ENCODE measurements at regions not wholly inside any gene's neighbourhood (a gene's known extent, or its start where the extent isn't known, plus 50 kb on each side); places are given as distances from the start of the nearest gene placed in this dataset.

GRCh38 chr2:144161061-144161460, 358.9 kb downstream of the ZEB2 start:
- Histone ChIP-seq H3K4me1 (ENCODE audit: control insufficient read depth in 4 of 4, insufficient read depth in 4 of 4, low read length in 3 of 4) (peaks cover 0 to 2% (median 0%) of the 10 kb centered on the region in 4 donors), H3K4me3 (ENCODE audit: low read depth in 1 of 3, low read length in 3 of 3) (no peak overlapping the region), H3K9me3 (ENCODE audit: control insufficient read depth in 4 of 4, low read length in 3 of 4) (no peaks in the 10 kb centered on the region), H3K27ac (ENCODE audit: low read depth in 1 of 2, low read length in 2 of 2) (no peak overlapping the region), H3K27me3 (ENCODE audit: control insufficient read depth in 4 of 4, insufficient read depth in 4 of 4, low read length in 3 of 4) (no peaks in the 10 kb centered on the region), H3K9ac (ENCODE audit: low read depth in 1 of 2, low read length in 2 of 2) (no peak overlapping the region), H3K36me3 (ENCODE audit: control insufficient read depth in 4 of 4, insufficient read depth in 3 of 4, low read depth in 1 of 4, low read length in 3 of 4) (no peaks in the 10 kb centered on the region)
- DNase-seq (ENCODE audit: low spot score) = no peak
- no peak for TF ChIP-seq NR2F2 (IDR thresholded peaks at IDR 0.05)
- WGBS = 93% methylated on average over 3 of the region's 3 CpGs

DNA sequence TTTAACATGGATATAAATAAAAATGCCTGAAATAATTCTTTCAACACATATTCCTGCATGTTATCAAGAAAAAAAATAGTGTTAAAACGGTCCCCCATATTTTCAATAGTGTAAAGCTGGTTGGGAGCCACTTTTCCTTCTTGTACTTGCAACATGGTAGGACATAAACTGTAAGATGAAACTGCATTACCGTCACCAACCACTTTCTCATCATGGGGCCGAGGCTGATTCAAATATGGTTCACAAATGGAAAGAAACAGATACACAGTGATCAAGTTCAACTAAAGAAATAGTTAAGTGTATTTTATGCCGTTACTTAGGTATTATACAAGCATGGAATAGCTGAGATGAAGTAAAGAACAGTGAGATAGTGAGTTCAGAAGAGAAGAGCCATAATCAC, 360.7 kb downstream of the ZEB2 start:
- H3K27me3 ChIP-seq (ENCODE audit: control insufficient read depth in 4 of 4, insufficient read depth in 4 of 4, low read length in 3 of 4) = no peaks in the 10 kb centered on the region
- no peak overlapping the region for H3K9ac ChIP-seq (ENCODE audit: low read depth in 1 of 2, low read length in 2 of 2)
- H3K27ac ChIP-seq (ENCODE audit: low read depth in 1 of 2, low read length in 2 of 2) = no peak overlapping the region
- H3K36me3 ChIP-seq (ENCODE audit: control insufficient read depth in 4 of 4, insufficient read depth in 3 of 4, low read depth in 1 of 4, low read length in 3 of 4) = no peaks in the 10 kb centered on the region
- 91% methylated on average over 4 of the region's 4 CpGs for WGBS
- H3K4me3 ChIP-seq (ENCODE audit: low read depth in 1 of 3, low read length in 3 of 3) = no peak overlapping the region
- peaks cover 0 to 2% (median 0%) of the 10 kb centered on the region in 4 donors for H3K4me1 ChIP-seq (ENCODE audit: control insufficient read depth in 4 of 4, insufficient read depth in 4 of 4, low read length in 3 of 4)
- no peak for TF ChIP-seq HNF4A (conservative IDR thresholded peaks at IDR 0.05)
- TF ChIP-seq YY1 (IDR thresholded peaks at IDR 0.05) = no peak
- TF ChIP-seq FOXA2 (IDR thresholded peaks at IDR 0.05) = no peak
- TF ChIP-seq, protein P1, sequence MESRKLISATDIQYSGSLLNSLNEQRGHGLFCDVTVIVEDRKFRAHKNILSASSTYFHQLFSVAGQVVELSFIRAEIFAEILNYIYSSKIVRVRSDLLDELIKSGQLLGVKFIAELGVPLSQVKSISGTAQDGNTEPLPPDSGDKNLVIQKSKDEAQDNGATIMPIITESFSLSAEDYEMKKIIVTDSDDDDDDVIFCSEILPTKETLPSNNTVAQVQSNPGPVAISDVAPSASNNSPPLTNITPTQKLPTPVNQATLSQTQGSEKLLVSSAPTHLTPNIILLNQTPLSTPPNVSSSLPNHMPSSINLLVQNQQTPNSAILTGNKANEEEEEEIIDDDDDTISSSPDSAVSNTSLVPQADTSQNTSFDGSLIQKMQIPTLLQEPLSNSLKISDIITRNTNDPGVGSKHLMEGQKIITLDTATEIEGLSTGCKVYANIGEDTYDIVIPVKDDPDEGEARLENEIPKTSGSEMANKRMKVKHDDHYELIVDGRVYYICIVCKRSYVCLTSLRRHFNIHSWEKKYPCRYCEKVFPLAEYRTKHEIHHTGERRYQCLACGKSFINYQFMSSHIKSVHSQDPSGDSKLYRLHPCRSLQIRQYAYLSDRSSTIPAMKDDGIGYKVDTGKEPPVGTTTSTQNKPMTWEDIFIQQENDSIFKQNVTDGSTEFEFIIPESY (IDR thresholded peaks at IDR 0.05) = no peak
- TF ChIP-seq EGR1 (IDR thresholded peaks at IDR 0.05; ENCODE audit: low read depth in 2 of 2) = no peak
- TF ChIP-seq GABPA (IDR thresholded peaks at IDR 0.05 in 1 of 2, conservative IDR thresholded peaks at IDR 0.05 in 1 of 2) = no peak
- TF ChIP-seq FOXA1 (IDR thresholded peaks at IDR 0.05) = no peak
- TF ChIP-seq, protein P2, sequence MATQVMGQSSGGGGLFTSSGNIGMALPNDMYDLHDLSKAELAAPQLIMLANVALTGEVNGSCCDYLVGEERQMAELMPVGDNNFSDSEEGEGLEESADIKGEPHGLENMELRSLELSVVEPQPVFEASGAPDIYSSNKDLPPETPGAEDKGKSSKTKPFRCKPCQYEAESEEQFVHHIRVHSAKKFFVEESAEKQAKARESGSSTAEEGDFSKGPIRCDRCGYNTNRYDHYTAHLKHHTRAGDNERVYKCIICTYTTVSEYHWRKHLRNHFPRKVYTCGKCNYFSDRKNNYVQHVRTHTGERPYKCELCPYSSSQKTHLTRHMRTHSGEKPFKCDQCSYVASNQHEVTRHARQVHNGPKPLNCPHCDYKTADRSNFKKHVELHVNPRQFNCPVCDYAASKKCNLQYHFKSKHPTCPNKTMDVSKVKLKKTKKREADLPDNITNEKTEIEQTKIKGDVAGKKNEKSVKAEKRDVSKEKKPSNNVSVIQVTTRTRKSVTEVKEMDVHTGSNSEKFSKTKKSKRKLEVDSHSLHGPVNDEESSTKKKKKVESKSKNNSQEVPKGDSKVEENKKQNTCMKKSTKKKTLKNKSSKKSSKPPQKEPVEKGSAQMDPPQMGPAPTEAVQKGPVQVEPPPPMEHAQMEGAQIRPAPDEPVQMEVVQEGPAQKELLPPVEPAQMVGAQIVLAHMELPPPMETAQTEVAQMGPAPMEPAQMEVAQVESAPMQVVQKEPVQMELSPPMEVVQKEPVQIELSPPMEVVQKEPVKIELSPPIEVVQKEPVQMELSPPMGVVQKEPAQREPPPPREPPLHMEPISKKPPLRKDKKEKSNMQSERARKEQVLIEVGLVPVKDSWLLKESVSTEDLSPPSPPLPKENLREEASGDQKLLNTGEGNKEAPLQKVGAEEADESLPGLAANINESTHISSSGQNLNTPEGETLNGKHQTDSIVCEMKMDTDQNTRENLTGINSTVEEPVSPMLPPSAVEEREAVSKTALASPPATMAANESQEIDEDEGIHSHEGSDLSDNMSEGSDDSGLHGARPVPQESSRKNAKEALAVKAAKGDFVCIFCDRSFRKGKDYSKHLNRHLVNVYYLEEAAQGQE (IDR thresholded peaks at IDR 0.05) = no peak
- TF ChIP-seq NR2F2 (IDR thresholded peaks at IDR 0.05) = no peak
- TF ChIP-seq, protein P3, sequence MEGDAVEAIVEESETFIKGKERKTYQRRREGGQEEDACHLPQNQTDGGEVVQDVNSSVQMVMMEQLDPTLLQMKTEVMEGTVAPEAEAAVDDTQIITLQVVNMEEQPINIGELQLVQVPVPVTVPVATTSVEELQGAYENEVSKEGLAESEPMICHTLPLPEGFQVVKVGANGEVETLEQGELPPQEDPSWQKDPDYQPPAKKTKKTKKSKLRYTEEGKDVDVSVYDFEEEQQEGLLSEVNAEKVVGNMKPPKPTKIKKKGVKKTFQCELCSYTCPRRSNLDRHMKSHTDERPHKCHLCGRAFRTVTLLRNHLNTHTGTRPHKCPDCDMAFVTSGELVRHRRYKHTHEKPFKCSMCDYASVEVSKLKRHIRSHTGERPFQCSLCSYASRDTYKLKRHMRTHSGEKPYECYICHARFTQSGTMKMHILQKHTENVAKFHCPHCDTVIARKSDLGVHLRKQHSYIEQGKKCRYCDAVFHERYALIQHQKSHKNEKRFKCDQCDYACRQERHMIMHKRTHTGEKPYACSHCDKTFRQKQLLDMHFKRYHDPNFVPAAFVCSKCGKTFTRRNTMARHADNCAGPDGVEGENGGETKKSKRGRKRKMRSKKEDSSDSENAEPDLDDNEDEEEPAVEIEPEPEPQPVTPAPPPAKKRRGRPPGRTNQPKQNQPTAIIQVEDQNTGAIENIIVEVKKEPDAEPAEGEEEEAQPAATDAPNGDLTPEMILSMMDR (IDR thresholded peaks at IDR 0.05; ENCODE audit: low read depth, low read length, missing input control) = no peak
- no peak for TF ChIP-seq RXRA (IDR thresholded peaks at IDR 0.05)
- no peak for TF ChIP-seq MAX (IDR thresholded peaks at IDR 0.05)
- no peak for TF ChIP-seq ATF3 (IDR thresholded peaks at IDR 0.05)
- TF ChIP-seq HNF4G (IDR thresholded peaks at IDR 0.05) = no peak
- no peak for TF ChIP-seq TAF1 (conservative IDR thresholded peaks at IDR 0.05)
- no peak for TF ChIP-seq SP1 (IDR thresholded peaks at IDR 0.05)
- H3K9me3 ChIP-seq (ENCODE audit: control insufficient read depth in 4 of 4, low read length in 3 of 4) = no peaks in the 10 kb centered on the region
- no peak for DNase-seq (ENCODE audit: low spot score)
